HepG2 (cell line): ENCODE measurements at regions not wholly inside any gene's neighbourhood (a gene's known extent, or its start where the extent isn't known, plus 50 kb on each side); places are given as distances from the start of the nearest gene placed in this dataset.

Experiments
- ATAC-seq: fragments of 200-7000 bp; cut with Tn5 transposase; 3 replicates; pipeline ENCODE4 v1.9.1; 2020; ENCODE audit warnings: mild to moderate bottlenecking, moderate library complexity
- BruUV-seq: library from RNA; stranded (reverse); fragments of 400-500 nt; replicated peaks from 2 replicates; lab custom pipeline; 2021; lab: Mats Ljungman, UMichigan
- CTCF ChIA-PET: fragments of 300-600 bp; formaldehyde crosslinking; extraction: SDS; loops from one replicate; lab custom pipeline; 2021; ENCODE audit warnings: low total read pairs, inconsistent platforms, low intra/inter-chr PET ratio; lab: Yijun Ruan, JAX
- POLR2A ChIA-PET: fragments of 350-600 bp; sonication (Branson Sonifier 250); formaldehyde crosslinking; loops from one replicate; lab custom pipeline; 2020; ENCODE audit warnings: antibody characterized with exemption, inconsistent platforms; lab: Yijun Ruan, JAX
- DNase-seq: peaks from one replicate; pipeline ENCODE4 v3.0.0-alpha.2; 2015; ENCODE audit warnings: low spot score
- FAIRE-seq: peaks from 3 replicates; lab custom pipeline; 2011; peaks lifted over from hg19 to GRCh38; lab: Jason Lieb, UNC
- H2AFZ ChIP-seq: one replicate; pipeline ENCODE4 v1.6.1; 2011; ENCODE audit warnings: low read length, inconsistent platforms
- H3K27ac ChIP-seq: fragments of 300-600 bp; 3 replicates; pipeline ENCODE4 v1.8.0; 2011; ENCODE audit warnings: mixed run types, mild to moderate bottlenecking, mixed read lengths, low read length, inconsistent platforms; ENCODE audit not compliant: insufficient read depth; ENCODE audit errors: extremely low read length
- H3K27me3 ChIP-seq, 2 experiments: fragments of 200-600 bp in 1 of 2; 2 replicates in 1 of 2; 3 replicates in 1 of 2; pipeline versions ENCODE4 v1.6.0 to v1.8.0; 2011; ENCODE audit warnings: low read length in 2 of 2, mild to moderate bottlenecking in 2 of 2, moderate library complexity in 2 of 2, inconsistent platforms in 1 of 2; ENCODE audit not compliant: insufficient read depth in 2 of 2, control insufficient read depth in 1 of 2
- H3K36me3 ChIP-seq, 2 experiments: fragments of 200-600 bp in 1 of 2; replicated peaks in 1 of 2; 2 replicates in 1 of 2; 3 replicates in 1 of 2; pipeline versions ENCODE4 v1.5.1 to v1.8.0; 2011; ENCODE audit warnings: low read length in 2 of 2, inconsistent platforms in 1 of 2; ENCODE audit not compliant: insufficient read depth in 2 of 2, control insufficient read depth in 1 of 2
- H3K4me1 ChIP-seq: 2 replicates; pipeline ENCODE4 v1.5.1; 2012; ENCODE audit warnings: low read length, inconsistent platforms; ENCODE audit not compliant: insufficient read depth
- H3K4me2 ChIP-seq: 2 replicates; pipeline ENCODE4 v1.6.0; 2011; ENCODE audit warnings: low read depth, low read length, inconsistent platforms
- H3K4me3 ChIP-seq, 3 experiments: fragments of 200-600 bp in 1 of 3; sonication (generic), shearing (Covaris generic) in 1 of 3; replicated peaks in 1 of 3; 2 replicates each; pipeline ENCODE4 v1.5.1; 2011 to 2016; ENCODE audit warnings: low read length in 3 of 3, inconsistent platforms in 2 of 3, low read depth in 2 of 3, mild to moderate bottlenecking in 2 of 3, control low read depth in 1 of 3, mixed read lengths in 1 of 3; ENCODE audit not compliant: insufficient read depth in 1 of 3
- H3K79me2 ChIP-seq: one replicate; pipeline ENCODE4 v1.6.1; 2011; ENCODE audit warnings: low read length, inconsistent platforms; ENCODE audit not compliant: insufficient read depth
- H3K9ac ChIP-seq: 2 replicates; pipeline ENCODE4 v1.6.0; 2011; ENCODE audit warnings: mild to moderate bottlenecking, low read depth, low read length, inconsistent platforms; ENCODE audit not compliant: insufficient read depth
- H3K9me3 ChIP-seq: 2 replicates; pipeline ENCODE4 v1.5.1; 2012; ENCODE audit warnings: mild to moderate bottlenecking, low read length
- H4K20me1 ChIP-seq: 2 replicates; pipeline ENCODE4 v1.6.0; 2011; ENCODE audit warnings: inconsistent platforms, mild to moderate bottlenecking, low read length, moderate library complexity; ENCODE audit not compliant: insufficient read depth
- ATF6 ChIP-seq: sonication (generic); formaldehyde crosslinking; conservative IDR thresholded peaks from 2 replicates; pipeline ENCODE4 v1.4.0; 2020; ENCODE audit warnings: missing genetic modification reagents
- CENPX ChIP-seq: sonication (generic); formaldehyde crosslinking; IDR thresholded peaks from 2 replicates; pipeline ENCODE4 v1.9.0; 2021; ENCODE audit warnings: mild to moderate bottlenecking, missing genetic modification reagents, moderate library complexity
- IRF2 ChIP-seq: IDR thresholded peaks from 2 replicates; pipeline ENCODE4 v1.6.1; 2018; ENCODE audit warnings: missing genetic modification reagents, missing compliant biosample characterization
- SIX1 ChIP-seq: sonication (generic); formaldehyde crosslinking; IDR thresholded peaks from 2 replicates; pipeline ENCODE4 v1.4.0; 2020; ENCODE audit warnings: missing genetic modification reagents, borderline replicate concordance
- TAF15 ChIP-seq: fragments of 200-400 bp; formaldehyde crosslinking; IDR thresholded peaks from one replicate; pipeline ENCODE4 v1.6.1; 2018; ENCODE audit warnings: mild to moderate bottlenecking, low read depth, low read length; ENCODE audit not compliant: poor library complexity, severe bottlenecking
- ZNF160 ChIP-seq: sonication (generic); formaldehyde crosslinking; IDR thresholded peaks from 2 replicates; pipeline ENCODE4 v1.8.0; 2022; ENCODE audit warnings: mild to moderate bottlenecking, inconsistent platforms, missing genetic modification reagents
- ZSCAN12 ChIP-seq: sonication (generic); formaldehyde crosslinking; IDR thresholded peaks from 2 replicates; pipeline ENCODE4 v1.9.0; 2021; ENCODE audit warnings: mild to moderate bottlenecking, missing genetic modification reagents
- WGBS: methylation state at CpG from one replicate; pipeline ENCODE4 v1.1.6; 2017; ENCODE audit warnings: low lambda C conversion rate; 5-methylcytosine and 5-hydroxymethylcytosine counted together
- in situ Hi-C: cut with HindIII; loops from 2 replicates; pipeline ENCODE4 v1.10.0; 2017; ENCODE audit warnings: low pct_unique_long_range_greater_than_20kb; ENCODE audit not compliant: extremely low pct_ligation_motif_present
- intact Hi-C: fragments of 100-400 bp; cut with micrococcal nuclease; formaldehyde crosslinking; loops from one replicate; pipeline ENCODE4 v1.10.0; 2022; ENCODE audit not compliant: unreplicated experiment

DNA sequence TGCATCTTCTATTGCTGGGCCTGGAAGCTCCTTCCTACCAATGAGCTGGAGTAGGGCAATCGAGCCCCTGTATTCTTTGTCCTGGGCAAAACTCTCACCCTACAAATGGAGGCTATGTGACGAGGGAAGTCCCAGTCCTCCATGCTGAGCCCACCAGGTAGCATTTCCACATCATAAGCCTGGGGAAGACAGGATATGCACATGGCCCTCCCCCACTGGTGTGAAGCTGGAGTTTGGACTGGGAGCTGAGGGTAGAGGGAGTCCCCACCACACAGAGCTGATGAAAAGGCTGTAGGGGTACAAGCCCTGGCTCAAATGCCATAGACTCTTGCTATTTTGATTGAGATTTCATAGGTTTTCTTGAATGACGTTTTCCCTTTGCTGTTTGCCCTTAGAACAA lies 99.5 kb upstream of the FOXC1 start:
- Histone ChIP-seq H3K9me3 (no peaks in the 10 kb centered on the region), H3K79me2 (no peaks in the 10 kb centered on the region), H3K4me3 (no peak overlapping the region), H3K4me1 (peaks cover 11% of the 10 kb centered on the region; the same call in 1 of the 2 replicates), H3K4me2 (no peak overlapping the region), H3K27me3 (peaks cover 0 to 30% of the 10 kb centered on the region in 2 experiments; a peak in 4 of 5 replicates), H3K27ac (no peak overlapping the region), H2AFZ (no peak overlapping the region), H3K36me3 (no peaks in the 10 kb centered on the region), H3K9ac (no peak overlapping the region), H4K20me1 (no peaks in the 10 kb centered on the region)
- DNase-seq = no peak
- in situ Hi-C loops (no loop called here), intact Hi-C loops (no loop called here)
- no peak for TF ChIP-seq IRF2
- TF ChIP-seq CENPX = no peak
- TF ChIP-seq ZNF160 (CRISPR knock-in tag) = no peak
- no peak for TF ChIP-seq SIX1 (CRISPR knock-in tag)
- no peak for TF ChIP-seq ATF6
- no peak for TF ChIP-seq TAF15
- no peak for TF ChIP-seq ZSCAN12 (CRISPR knock-in tag)
- no peak for FAIRE-seq
- CTCF ChIA-PET = no interaction called here
- POLR2A ChIA-PET = no interaction called here
- BruUV-seq = no TSS peak
- WGBS = 8% methylated on average over 3 of the region's 3 CpGs
- no peak for ATAC-seq
